PC-9 (cell line): ENCODE measurements at regions not wholly inside any gene's neighbourhood (a gene's known extent, or its start where the extent isn't known, plus 50 kb on each side); places are given as distances from the start of the nearest gene placed in this dataset.

ENCODE experiments used
- BruUV-seq: library from RNA; stranded (reverse); fragments of 400-500 nt; replicated peaks from 2 replicates; lab custom pipeline; 2021; lab: Mats Ljungman, UMichigan
- CTCF ChIA-PET: fragments of 300-600 bp; sonication (Branson Sonifier 250); formaldehyde crosslinking; loops from one replicate; lab custom pipeline; 2022; ENCODE audit warnings: antibody characterized with exemption; lab: Charles Lee
- POLR2A ChIA-PET: fragments of 300-600 bp; sonication (Branson Sonifier 250); formaldehyde crosslinking; loops from one replicate; lab custom pipeline; 2022; ENCODE audit warnings: antibody characterized with exemption; ENCODE audit not compliant: unreplicated experiment; lab: Charles Lee
- DNase-seq, 2 experiments: peaks; one replicate each; pipeline versions ENCODE4 v3.0.0 to v3.0.0-alpha.2; 2015 to 2022; ENCODE audit warnings: mixed read lengths in 1 of 2
- H2AFZ ChIP-seq: fragments of 200-600 bp; sonication (generic); 2 replicates; pipeline ENCODE4 v1.8.1; 2017; ENCODE audit warnings: antibody characterized with exemption
- H3F3A ChIP-seq: fragments of 200-600 bp; sonication (generic); 2 replicates; pipeline ENCODE4 v1.8.1; 2017; ENCODE audit warnings: antibody characterized with exemption, mild to moderate bottlenecking, low read depth; ENCODE audit not compliant: insufficient read depth
- H3K27ac ChIP-seq: fragments of 200-600 bp; sonication (generic); 2 replicates; pipeline ENCODE4 v1.6.1; 2016; ENCODE audit warnings: mixed run types
- H3K27me3 ChIP-seq: fragments of 200-600 bp; sonication (generic); 2 replicates; pipeline ENCODE4 v1.6.1; 2016; ENCODE audit warnings: low read depth, mixed run types; ENCODE audit not compliant: insufficient read depth
- H3K36me3 ChIP-seq: fragments of 200-600 bp; sonication (generic); 2 replicates; pipeline ENCODE4 v1.6.1; 2016; ENCODE audit warnings: low read depth, mixed run types
- H3K4me1 ChIP-seq: fragments of 200-600 bp; sonication (generic); replicated peaks from 2 replicates; pipeline ENCODE4 v1.6.1; 2016; ENCODE audit warnings: mixed run types; ENCODE audit not compliant: insufficient read depth
- H3K4me2 ChIP-seq: fragments of 200-600 bp; sonication (generic); 2 replicates; pipeline ENCODE4 v1.6.1; 2017; ENCODE audit warnings: mixed run types
- H3K4me3 ChIP-seq: fragments of 200-600 bp; sonication (generic); 2 replicates; pipeline ENCODE4 v1.6.1; 2016; ENCODE audit warnings: mixed run types
- H3K79me2 ChIP-seq: fragments of 200-600 bp; sonication (generic); 2 replicates; pipeline ENCODE4 v1.6.1; 2017; ENCODE audit warnings: low read depth, mixed run types
- H3K9me2 ChIP-seq: fragments of 200-600 bp; sonication (generic); 2 replicates; pipeline ENCODE4 v1.8.1; 2017; ENCODE audit warnings: mild to moderate bottlenecking; ENCODE audit not compliant: insufficient read depth
- H3K9me3 ChIP-seq: fragments of 200-600 bp; sonication (generic); 2 replicates; pipeline ENCODE4 v1.8.1; 2016; ENCODE audit warnings: low read depth; ENCODE audit not compliant: insufficient read depth
- H4K20me1 ChIP-seq: fragments of 200-600 bp; sonication (generic); 2 replicates; pipeline ENCODE4 v1.8.1; 2017; ENCODE audit not compliant: insufficient read depth
- CTCF ChIP-seq: fragments of 200-600 bp; sonication (generic); conservative IDR thresholded peaks from 2 replicates; pipeline ENCODE4 v1.6.1; 2017; ENCODE audit warnings: mixed run types, antibody characterized with exemption, mild to moderate bottlenecking, moderate library complexity
- EZH2 ChIP-seq: fragments of 200-600 bp; sonication (generic); IDR thresholded peaks from 2 replicates; pipeline ENCODE4 v1.8.0; 2017; ENCODE audit warnings: antibody characterized with exemption, low read depth
- intact Hi-C: fragments of 100-400 bp; cut with micrococcal nuclease; formaldehyde crosslinking; loops from one replicate; pipeline ENCODE4 v1.10.0; 2022; ENCODE audit not compliant: unreplicated experiment

- Histone ChIP-seq H3K9me2 (no peaks in the 10 kb centered on the region), H3K27me3 (no peaks in the 10 kb centered on the region), H3K4me1 (no peaks in the 10 kb centered on the region), H3F3A (no peaks in the 10 kb centered on the region), H3K27ac (no peak overlapping the region), H3K36me3 (no peaks in the 10 kb centered on the region), H2AFZ (no peak overlapping the region), H3K4me2 (no peak overlapping the region), H4K20me1 (no peaks in the 10 kb centered on the region), H3K79me2 (no peaks in the 10 kb centered on the region), H3K9me3 (no peaks in the 10 kb centered on the region), H3K4me3 (no peak overlapping the region)
- no TSS peak for BruUV-seq
- intact Hi-C loops = no loop called here
- no peak for DNase-seq
- TF ChIP-seq CTCF (no peak), EZH2 (no peak)
- ChIA-PET POLR2A (no interaction called here), CTCF (no interaction called here)
These were observed 348.0 kb downstream of the TYW1 start for GRCh38 chr7:67344481-67345193.

DNA sequence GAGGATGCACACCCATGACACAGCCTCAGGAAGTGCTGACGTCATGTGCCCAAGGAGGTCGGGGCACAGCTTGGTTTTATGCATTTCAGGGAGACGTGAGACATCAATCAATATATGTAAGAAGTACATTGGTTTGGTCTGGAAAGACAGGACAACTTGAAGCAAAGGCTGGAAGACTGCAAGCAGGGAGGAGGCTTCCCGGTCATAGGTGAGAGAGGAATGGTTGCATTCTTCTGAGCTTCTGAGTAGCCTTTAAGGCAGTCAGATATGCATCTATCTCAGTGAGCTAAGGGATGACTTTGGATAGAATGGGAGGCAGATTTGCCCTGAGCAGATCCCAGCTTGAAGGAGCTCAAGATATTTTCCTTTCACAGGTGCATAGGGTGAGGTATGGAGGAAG lies 349.5 kb downstream of the TYW1 start:
- intact Hi-C loops = no loop called here
- BruUV-seq = no TSS peak

GRCh38 chr7:67346876-67347275 lies 350.2 kb downstream of the TYW1 start:
- no peaks in the 10 kb centered on the region for H3K9me3 ChIP-seq
- H3K4me2 ChIP-seq = no peak overlapping the region
- no peak overlapping the region for H2AFZ ChIP-seq
- no peaks in the 10 kb centered on the region for H3K36me3 ChIP-seq
- H3K27ac ChIP-seq = no peak overlapping the region
- TF ChIP-seq EZH2 (no peak), CTCF (no peak)
- H3F3A ChIP-seq = no peaks in the 10 kb centered on the region
- H3K9me2 ChIP-seq = no peaks in the 10 kb centered on the region
- ChIA-PET POLR2A (no interaction called here), CTCF (no interaction called here)
- no TSS peak for BruUV-seq
- no peaks in the 10 kb centered on the region for H4K20me1 ChIP-seq
- no peaks in the 10 kb centered on the region for H3K4me1 ChIP-seq
- no peak overlapping the region for H3K4me3 ChIP-seq
- intact Hi-C loops = no loop called here
- no peaks in the 10 kb centered on the region for H3K79me2 ChIP-seq
- no peaks in the 10 kb centered on the region for H3K27me3 ChIP-seq
- no peak for DNase-seq

More for the DNA sequence above, 349.5 kb downstream of the TYW1 start:
- Histone ChIP-seq H3K4me2 (no peak overlapping the region), H2AFZ (no peak overlapping the region), H3K27me3 (no peaks in the 10 kb centered on the region), H3K79me2 (no peaks in the 10 kb centered on the region), H3K27ac (no peak overlapping the region), H3K4me1 (no peaks in the 10 kb centered on the region), H3K4me3 (no peak overlapping the region), H3K9me2 (no peaks in the 10 kb centered on the region), H4K20me1 (no peaks in the 10 kb centered on the region), H3K9me3 (no peaks in the 10 kb centered on the region), H3K36me3 (no peaks in the 10 kb centered on the region), H3F3A (no peaks in the 10 kb centered on the region)
- TF ChIP-seq CTCF (no peak), EZH2 (no peak)
- CTCF ChIA-PET = no interaction called here
- POLR2A ChIA-PET = no interaction called here
- DNase-seq = no peak
